H1 (cell line): ENCODE measurements at regions not wholly inside any gene's neighbourhood (a gene's known extent, or its start where the extent isn't known, plus 50 kb on each side); places are given as distances from the start of the nearest gene placed in this dataset.

ENCODE experiments used
- CTCF ChIA-PET: fragments of 300-600 bp; sonication (Branson Sonifier 250); formaldehyde crosslinking; loops from one replicate; lab custom pipeline; 2021; ENCODE audit not compliant: partially characterized antibody; lab: Charles Lee
- POLR2A ChIA-PET: fragments of 300-600 bp; sonication (Branson Sonifier 250); formaldehyde crosslinking; loops from one replicate; lab custom pipeline; 2021; ENCODE audit warnings: inconsistent platforms; ENCODE audit not compliant: partially characterized antibody; lab: Charles Lee
- DNase-seq, 2 experiments: peaks; one replicate each; pipeline versions ENCODE4 v3.0.0 to v3.0.0-alpha.2; 2010 to 2022; ENCODE audit warnings: low spot score in 2 of 2, low read depth in 1 of 2, mixed read lengths in 1 of 2
- FAIRE-seq: peaks from 2 replicates; lab custom pipeline; 2011; peaks lifted over from hg19 to GRCh38; lab: Jason Lieb, UNC
- H2AFZ ChIP-seq: 2 replicates; pipeline ENCODE4 v1.8.1; 2012; ENCODE audit warnings: low read length, inconsistent platforms
- H2AK5ac ChIP-seq: 2 replicates; pipeline ENCODE4 v1.6.1; 2013; ENCODE audit warnings: low read depth, low read length
- H2BK120ac ChIP-seq: replicated peaks from 2 replicates; pipeline ENCODE3; 2013; ENCODE audit warnings: low read depth, low read length, inconsistent platforms
- H2BK12ac ChIP-seq: 2 replicates; pipeline ENCODE4 v1.6.1; 2013; ENCODE audit warnings: low read depth, low read length
- H2BK15ac ChIP-seq: 2 replicates; pipeline ENCODE4 v1.6.1; 2013; ENCODE audit warnings: low read length
- H2BK20ac ChIP-seq: 2 replicates; pipeline ENCODE4 v1.6.1; 2013; ENCODE audit warnings: low read length
- H2BK5ac ChIP-seq: 2 replicates; pipeline ENCODE4 v1.6.1; 2013; ENCODE audit warnings: low read depth, low read length
- H3K14ac ChIP-seq: 2 replicates; pipeline ENCODE4 v1.6.1; 2013; ENCODE audit warnings: inconsistent platforms; ENCODE audit not compliant: insufficient read length
- H3K18ac ChIP-seq: 2 replicates; pipeline ENCODE4 v1.6.1; 2013; ENCODE audit warnings: low read length; ENCODE audit errors: extremely low read depth
- H3K23ac ChIP-seq: 2 replicates; pipeline ENCODE4 v1.6.1; 2013; ENCODE audit warnings: inconsistent platforms; ENCODE audit not compliant: insufficient read length
- H3K23me2 ChIP-seq: 2 replicates; pipeline ENCODE4 v1.6.1; 2013; ENCODE audit warnings: low read depth, low read length
- H3K27ac ChIP-seq: 2 replicates; pipeline ENCODE4 v1.6.1; 2011; ENCODE audit warnings: low read depth, low read length, inconsistent platforms
- H3K27me3 ChIP-seq, 4 experiments: replicated peaks in 1 of 4; 1 replicate in 1 of 4; 2 replicates in 3 of 4; pipeline versions ENCODE4 v1.6.1 to v1.8.1; 2011 to 2013; ENCODE audit warnings: low read length in 3 of 4, mild to moderate bottlenecking in 3 of 4, inconsistent platforms in 2 of 4, mixed read lengths in 2 of 4, moderate library complexity in 1 of 4; ENCODE audit not compliant: control insufficient read depth in 3 of 4, insufficient read depth in 3 of 4; ENCODE audit errors: extremely low read depth in 1 of 4
- H3K36me3 ChIP-seq, 4 experiments: 2 replicates each; pipeline versions ENCODE4 v1.6.1 to v1.8.1; 2011 to 2013; ENCODE audit warnings: mild to moderate bottlenecking in 4 of 4, low read length in 3 of 4, moderate library complexity in 2 of 4, control low read depth in 1 of 4, inconsistent platforms in 1 of 4; ENCODE audit not compliant: insufficient read depth in 4 of 4, control insufficient read depth in 2 of 4
- H3K4ac ChIP-seq: replicated peaks from 2 replicates; pipeline ENCODE3; 2013; ENCODE audit warnings: low read length, low read depth, mixed read lengths, inconsistent platforms; ENCODE audit not compliant: insufficient read length
- H3K4me1 ChIP-seq, 4 experiments: replicated peaks in 1 of 4; 1 replicate in 1 of 4; 2 replicates in 3 of 4; pipeline versions ENCODE4 v1.6.1 to v1.8.1; 2011 to 2013; ENCODE audit warnings: low read length in 3 of 4, inconsistent platforms in 2 of 4, mixed read lengths in 1 of 4; ENCODE audit not compliant: insufficient read depth in 4 of 4, control insufficient read depth in 3 of 4
- H3K4me2 ChIP-seq, 2 experiments: 2 replicates each; pipeline versions ENCODE4 v1.6.1 to v1.8.1; 2011 to 2013; ENCODE audit warnings: low read depth in 2 of 2, low read length in 2 of 2, control low read depth in 1 of 2, inconsistent platforms in 1 of 2, mild to moderate bottlenecking in 1 of 2; ENCODE audit not compliant: insufficient read depth in 1 of 2
- H3K4me3 ChIP-seq, 4 experiments: fragments of 200-600, 300-600 bp in 1 of 4; sonication (generic), shearing (Covaris generic), sonication (Bioruptor Twin) in 1 of 4; 2 replicates each; pipeline versions ENCODE4 v1.5.1 to v1.8.1; 2011 to 2016; ENCODE audit warnings: low read length in 4 of 4, low read depth in 3 of 4, control low read depth in 2 of 4, inconsistent platforms in 2 of 4, mild to moderate bottlenecking in 2 of 4, mixed read lengths in 1 of 4, moderate library complexity in 1 of 4; ENCODE audit not compliant: insufficient read depth in 2 of 4; ENCODE audit errors: extremely low read depth in 1 of 4
- H3K56ac ChIP-seq: replicated peaks from 2 replicates; pipeline ENCODE3; 2013; ENCODE audit warnings: low read depth, mild to moderate bottlenecking, mixed read lengths, low read length, inconsistent platforms; ENCODE audit not compliant: insufficient read length
- H3K79me1 ChIP-seq: 2 replicates; pipeline ENCODE4 v1.6.1; 2013; ENCODE audit warnings: low read depth, low read length, control low read depth
- H3K79me2 ChIP-seq, 2 experiments: 2 replicates each; pipeline versions ENCODE4 v1.6.1 to v1.8.1; 2012 to 2013; ENCODE audit warnings: low read length in 2 of 2, mild to moderate bottlenecking in 2 of 2, inconsistent platforms in 1 of 2; ENCODE audit not compliant: insufficient read depth in 2 of 2, control insufficient read depth in 1 of 2
- H3K9ac ChIP-seq, 4 experiments: replicated peaks in 1 of 4; 1 replicate in 1 of 4; 2 replicates in 3 of 4; pipeline versions ENCODE4 v1.6.1 to v1.8.1; 2011 to 2013; ENCODE audit warnings: low read depth in 3 of 4, low read length in 3 of 4, control low read depth in 2 of 4, mild to moderate bottlenecking in 2 of 4, moderate library complexity in 2 of 4, inconsistent platforms in 1 of 4; ENCODE audit errors: extremely low read depth in 1 of 4
- H3K9me3 ChIP-seq, 2 experiments: 2 replicates each; pipeline versions ENCODE4 v1.6.1 to v1.8.1; 2012 to 2013; ENCODE audit warnings: mild to moderate bottlenecking in 2 of 2, moderate library complexity in 2 of 2, control low read depth in 1 of 2, inconsistent platforms in 1 of 2, low read depth in 1 of 2, low read length in 1 of 2, mixed read lengths in 1 of 2; ENCODE audit not compliant: insufficient read depth in 2 of 2
- H4K20me1 ChIP-seq, 2 experiments: replicated peaks in 1 of 2; 2 replicates each; pipeline versions ENCODE3 to v1.8.1; 2011 to 2013; ENCODE audit warnings: inconsistent platforms in 2 of 2, low read length in 2 of 2, mild to moderate bottlenecking in 1 of 2; ENCODE audit not compliant: insufficient read depth in 2 of 2, control insufficient read depth in 1 of 2
- H4K5ac ChIP-seq: 2 replicates; pipeline ENCODE4 v1.6.1; 2013; ENCODE audit warnings: low read length, low read depth, mixed read lengths, inconsistent platforms; ENCODE audit not compliant: insufficient read length
- H4K8ac ChIP-seq: 2 replicates; pipeline ENCODE4 v1.8.0; 2013; ENCODE audit warnings: mild to moderate bottlenecking, moderate library complexity, low read length, inconsistent platforms; ENCODE audit not compliant: insufficient read depth; ENCODE audit errors: extremely low read depth
- H4K91ac ChIP-seq: replicated peaks from 2 replicates; pipeline ENCODE3; 2013; ENCODE audit warnings: low read length, mixed read lengths, inconsistent platforms; ENCODE audit not compliant: insufficient read length
- CEBPB ChIP-seq: IDR thresholded peaks from 2 replicates; pipeline ENCODE4 v1.6.1; 2012; ENCODE audit warnings: low read depth, low read length
- YY1 ChIP-seq: IDR thresholded peaks from 2 replicates; pipeline ENCODE4 v1.6.1; 2011; ENCODE audit warnings: low read depth, mild to moderate bottlenecking, low read length
- WGBS, 2 experiments: shearing (Covaris generic) in 1 of 2; methylation state at CpG; one replicate each; pipeline versions ENCODE4 v1.1.6 to v1.1.7; 2013 to 2015; ENCODE audit warnings: low lambda C conversion rate in 2 of 2, mixed read lengths in 2 of 2, inconsistent platforms in 1 of 2, low coverage in 1 of 2, missing lambda C conversion rate in 1 of 2; ENCODE audit not compliant: insufficient replicate concordance in 2 of 2, insufficient coverage in 1 of 2, insufficient read length in 1 of 2; ENCODE audit errors: extremely low coverage in 1 of 2, missing lambda C conversion rate in 1 of 2; 5-methylcytosine and 5-hydroxymethylcytosine counted together

DNA sequence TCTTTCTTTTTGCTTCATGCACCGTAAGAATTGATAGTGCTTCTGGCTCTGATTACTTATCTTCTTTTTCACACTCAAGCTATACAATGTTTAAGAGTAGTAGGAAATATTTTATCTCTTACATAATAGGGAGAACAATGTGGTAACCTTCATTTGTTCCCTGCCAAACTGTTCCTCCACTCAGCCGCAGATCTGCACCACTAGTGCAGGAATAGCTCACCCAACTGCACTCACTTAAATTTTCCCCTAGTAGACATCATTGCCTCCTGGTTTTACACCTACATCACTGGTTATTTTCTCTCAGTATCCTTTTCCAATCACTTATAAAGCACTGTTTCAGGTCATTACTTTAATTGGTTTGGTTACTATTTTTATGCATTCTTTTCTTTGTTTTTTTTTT lies 283.5 kb upstream of the ZNF804A start:
- TF ChIP-seq CEBPB (no peak), YY1 (no peak)
- ChIA-PET POLR2A (no interaction called here), CTCF (interaction anchor here (0.7 kb wide), 1 partner anchor 134 kb away, joined by 5 read pairs; no protein-coding TSS in a partner anchor)
- 98% methylated on average over 2 of the region's 2 CpGs; no CpG with 5 or more reads in 1 of the 2 experiments for WGBS, 2 experiments
- H3K27me3 ChIP-seq = no peaks in the 10 kb centered on the region
- H2BK120ac ChIP-seq = no peak overlapping the region
- FAIRE-seq = no peak
- no peak overlapping the region for H2BK20ac ChIP-seq
- H3K23ac ChIP-seq = no peak overlapping the region
- H3K27ac ChIP-seq = no peak overlapping the region
- no peak overlapping the region for H2BK5ac ChIP-seq
- H3K9me3 ChIP-seq = no peaks in the 10 kb centered on the region
- H4K8ac ChIP-seq = no peak overlapping the region
- no peaks in the 10 kb centered on the region for H3K4me1 ChIP-seq
- no peaks in the 10 kb centered on the region for H3K79me1 ChIP-seq
- no peak overlapping the region for H3K4me3 ChIP-seq
- no peak overlapping the region for H2AK5ac ChIP-seq
- no peaks in the 10 kb centered on the region for H3K36me3 ChIP-seq
- H3K14ac ChIP-seq = no peak overlapping the region
- H2BK15ac ChIP-seq = no peak overlapping the region
- H2AFZ ChIP-seq = no peak overlapping the region
- H3K4ac ChIP-seq = no peak overlapping the region
- H3K18ac ChIP-seq = no peak overlapping the region
- no peak overlapping the region for H3K9ac ChIP-seq
- DNase-seq = no peak
- H3K79me2 ChIP-seq = no peaks in the 10 kb centered on the region
- no peak overlapping the region for H4K5ac ChIP-seq
- no peak overlapping the region for H3K56ac ChIP-seq
- no peak overlapping the region for H4K91ac ChIP-seq
- H3K4me2 ChIP-seq = no peak overlapping the region
- H2BK12ac ChIP-seq = no peak overlapping the region
- no peaks in the 10 kb centered on the region for H3K23me2 ChIP-seq
- no peaks in the 10 kb centered on the region for H4K20me1 ChIP-seq
